GM12872 (cell line): ENCODE measurements at regions not wholly inside any gene's neighbourhood (a gene's known extent, or its start where the extent isn't known, plus 50 kb on each side); places are given as distances from the start of the nearest gene placed in this dataset.

ENCODE experiments used
- TF ChIP-seq, protein P1 (sequence below): IDR thresholded peaks from 3 replicates; pipeline ENCODE4 v1.5.1; 2011; ENCODE audit warnings: low read depth, mild to moderate bottlenecking, low read length, moderate library complexity; ENCODE audit not compliant: insufficient read depth

DNA sequence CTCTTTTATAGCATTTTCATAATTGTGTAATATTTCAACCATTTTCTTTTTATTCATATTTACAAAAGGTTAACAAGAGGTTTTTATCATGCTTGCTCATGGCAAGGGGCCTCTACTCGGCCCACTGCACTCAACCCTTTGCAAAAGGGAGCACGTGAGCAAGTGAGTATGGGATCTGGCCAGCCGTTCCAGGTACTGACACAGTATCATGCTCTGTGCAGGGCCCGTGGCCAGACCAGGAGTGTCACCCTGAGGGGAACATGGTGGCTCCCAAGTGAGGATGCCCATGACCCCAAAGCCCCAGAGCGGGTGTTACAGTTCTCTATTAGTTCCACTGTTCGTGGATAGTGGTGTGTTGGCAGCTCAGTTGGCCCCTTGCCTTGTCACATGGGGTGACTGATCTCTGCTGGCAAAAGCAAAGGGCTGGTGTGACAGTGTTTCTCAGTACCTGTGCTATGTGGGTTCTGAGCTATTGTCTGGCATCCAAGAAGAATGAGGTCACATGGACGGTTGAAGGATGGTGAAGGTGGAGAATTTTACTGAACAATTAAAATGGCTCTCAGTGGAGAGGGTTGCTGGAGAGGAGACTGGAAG lies 777.2 kb upstream of the ADAMTS5 start:
- TF ChIP-seq, protein P1, sequence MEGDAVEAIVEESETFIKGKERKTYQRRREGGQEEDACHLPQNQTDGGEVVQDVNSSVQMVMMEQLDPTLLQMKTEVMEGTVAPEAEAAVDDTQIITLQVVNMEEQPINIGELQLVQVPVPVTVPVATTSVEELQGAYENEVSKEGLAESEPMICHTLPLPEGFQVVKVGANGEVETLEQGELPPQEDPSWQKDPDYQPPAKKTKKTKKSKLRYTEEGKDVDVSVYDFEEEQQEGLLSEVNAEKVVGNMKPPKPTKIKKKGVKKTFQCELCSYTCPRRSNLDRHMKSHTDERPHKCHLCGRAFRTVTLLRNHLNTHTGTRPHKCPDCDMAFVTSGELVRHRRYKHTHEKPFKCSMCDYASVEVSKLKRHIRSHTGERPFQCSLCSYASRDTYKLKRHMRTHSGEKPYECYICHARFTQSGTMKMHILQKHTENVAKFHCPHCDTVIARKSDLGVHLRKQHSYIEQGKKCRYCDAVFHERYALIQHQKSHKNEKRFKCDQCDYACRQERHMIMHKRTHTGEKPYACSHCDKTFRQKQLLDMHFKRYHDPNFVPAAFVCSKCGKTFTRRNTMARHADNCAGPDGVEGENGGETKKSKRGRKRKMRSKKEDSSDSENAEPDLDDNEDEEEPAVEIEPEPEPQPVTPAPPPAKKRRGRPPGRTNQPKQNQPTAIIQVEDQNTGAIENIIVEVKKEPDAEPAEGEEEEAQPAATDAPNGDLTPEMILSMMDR, result no peak

DNA sequence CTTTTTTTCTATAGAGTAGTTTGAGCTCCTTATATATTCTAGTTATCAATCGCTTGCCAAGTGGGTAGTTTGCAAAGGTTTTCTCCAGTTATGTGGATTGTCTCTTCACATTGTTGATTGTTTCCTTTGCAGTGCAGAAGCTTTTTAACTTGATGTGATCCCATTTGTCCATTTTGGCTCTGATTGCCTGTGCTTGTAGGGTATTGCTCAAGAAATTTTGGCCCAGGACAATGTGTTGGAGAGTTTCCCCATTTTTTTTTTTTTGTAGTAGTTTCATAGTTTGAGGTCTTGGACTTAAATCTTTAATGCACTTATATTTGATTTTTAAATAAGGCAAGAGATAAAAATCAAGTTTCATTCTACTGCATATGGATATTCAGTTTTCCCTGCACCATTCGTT lies 774.8 kb upstream of the ADAMTS5 start:
- TF ChIP-seq, protein P1, result no peak

DNA sequence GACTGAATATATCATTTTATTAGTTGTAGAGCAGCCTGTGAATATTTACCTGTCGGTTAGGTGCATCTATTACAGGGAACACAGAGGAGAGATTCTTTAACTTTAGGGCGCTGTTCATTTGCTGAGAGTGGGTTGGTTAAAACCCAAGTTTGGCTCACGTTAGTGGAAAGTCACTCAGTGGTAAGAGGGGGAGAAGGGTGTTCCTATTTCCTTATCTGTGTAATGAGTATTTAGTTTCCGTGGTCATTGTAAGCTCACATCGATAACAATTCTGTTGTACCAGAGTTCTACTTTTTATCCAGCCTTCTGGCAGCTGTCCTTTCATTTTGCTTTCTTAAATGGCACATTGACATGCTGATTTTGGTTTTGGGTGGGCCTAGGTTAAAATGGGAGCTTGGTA lies 773.2 kb upstream of the ADAMTS5 start:
- TF ChIP-seq, protein P1, result no peak

DNA sequence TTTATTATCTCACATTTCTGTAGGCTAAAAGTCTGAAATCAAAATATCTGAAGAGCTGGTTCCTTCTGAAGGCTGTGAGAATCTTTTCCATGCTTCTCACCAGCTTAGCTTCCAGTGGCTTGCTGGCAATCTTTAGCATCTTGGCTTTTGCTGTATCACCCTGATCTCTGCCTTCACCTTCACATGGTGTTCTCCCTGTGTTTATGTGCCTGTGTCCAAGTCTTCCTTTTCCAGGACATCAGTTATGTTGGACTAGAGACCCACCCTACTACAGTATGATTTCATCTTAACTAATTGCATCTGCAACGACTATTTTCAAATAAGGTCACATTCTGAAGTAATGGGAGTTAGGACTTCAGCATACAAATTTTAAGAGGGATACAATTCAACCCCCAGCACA lies 772.3 kb upstream of the ADAMTS5 start:
- TF ChIP-seq, protein P1, result no peak

DNA sequence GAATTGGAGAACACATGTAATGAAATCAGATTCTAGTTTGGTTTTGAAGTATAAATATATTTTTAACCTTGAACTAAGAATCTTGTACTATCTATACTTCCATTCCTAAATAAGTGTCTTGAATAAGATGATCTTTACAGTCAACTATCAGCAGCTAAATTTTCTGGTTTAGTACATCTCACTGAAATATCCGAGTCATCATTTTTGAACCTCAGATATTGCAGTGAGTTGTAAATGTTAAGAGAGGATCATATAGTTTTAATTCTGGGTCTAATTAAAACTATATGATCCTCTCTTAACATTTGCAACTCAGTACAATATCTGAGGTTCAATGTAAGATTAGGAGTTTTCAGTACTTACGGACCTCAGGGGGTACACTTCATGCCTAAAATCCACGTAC lies 768.8 kb upstream of the ADAMTS5 start:
- TF ChIP-seq, protein P1, result no peak

DNA sequence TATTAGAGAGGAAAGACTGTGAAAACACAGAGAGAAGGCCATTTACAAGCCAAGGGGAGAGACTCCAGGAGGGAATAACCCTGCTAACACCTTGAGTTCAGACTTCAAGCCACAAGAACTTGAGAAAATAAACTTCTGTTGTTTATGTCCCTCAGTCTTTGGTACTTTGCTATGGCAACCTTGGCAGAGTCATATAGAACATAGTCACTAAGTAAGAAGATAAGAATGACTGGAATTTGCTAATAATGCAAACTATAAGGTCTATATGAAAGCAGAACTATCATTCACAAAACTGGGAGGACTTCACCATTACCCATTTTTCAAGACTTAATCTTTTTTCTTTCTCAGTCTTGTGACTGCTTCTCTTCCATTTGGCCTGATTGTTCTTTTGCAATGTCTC lies 767.3 kb upstream of the ADAMTS5 start:
- TF ChIP-seq, protein P1, result no peak

DNA sequence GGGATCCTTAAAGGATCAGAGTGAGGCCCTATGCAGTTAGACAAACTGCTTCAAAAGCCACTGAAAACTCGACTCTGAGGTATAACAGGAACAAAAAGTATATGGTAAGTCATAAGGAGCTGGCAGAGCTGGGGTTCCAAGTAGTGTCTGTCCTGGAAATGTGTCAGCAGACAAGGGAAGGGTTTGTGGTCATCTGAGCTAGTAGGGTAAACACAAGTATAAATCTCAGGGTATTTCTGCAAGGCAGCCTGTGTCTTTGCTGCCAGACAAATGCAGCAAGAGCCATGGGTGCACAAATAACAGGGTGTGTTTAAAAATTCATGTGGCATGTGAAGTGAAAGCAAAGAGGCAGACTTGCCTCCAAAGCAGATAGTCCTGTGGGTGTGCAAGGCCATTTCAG lies 759.0 kb upstream of the ADAMTS5 start:
- TF ChIP-seq, protein P1, result no peak

DNA sequence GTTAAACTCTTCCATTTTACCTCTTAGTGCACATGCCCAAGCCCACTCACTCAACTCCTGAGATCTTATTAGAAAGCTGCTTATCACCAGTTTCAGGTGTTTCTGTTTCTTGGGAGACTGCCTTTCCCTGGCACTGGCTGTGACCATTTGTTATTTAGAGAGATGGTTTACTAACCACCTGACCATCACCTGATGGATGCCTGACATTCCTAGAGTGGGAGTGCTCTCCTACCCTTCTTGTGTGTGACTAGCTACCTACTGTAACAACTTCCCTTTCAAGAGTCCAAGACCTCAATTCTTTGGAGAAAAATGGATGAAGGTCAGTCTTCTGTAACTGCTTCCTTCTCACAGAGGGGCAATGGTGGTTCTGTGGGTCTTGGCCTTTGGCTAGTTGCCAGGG lies 755.2 kb upstream of the ADAMTS5 start:
- TF ChIP-seq, protein P1, result no peak
